ENCODE measurements at regions not wholly inside any gene's neighbourhood (a gene's known extent, or its start where the extent isn't known, plus 50 kb on each side); places are given as distances from the start of the nearest gene placed in this dataset.

- no peaks in the 10 kb centered on the region for H3K27me3 ChIP-seq
- no peak for DNase-seq
- no peaks in the 10 kb centered on the region for H3K4me1 ChIP-seq
- no peaks in the 10 kb centered on the region for H3K36me3 ChIP-seq
- H3K4me3 ChIP-seq, result no peak overlapping the region
- WGBS, 2 donors, result 82 to 89% methylated on average over 3 of the region's 3 CpGs
- intact Hi-C loops (cut with DNase I), result no loop called here
- no peak overlapping the region for H3K27ac ChIP-seq
- TF ChIP-seq EP300 (IDR thresholded peaks at IDR 0.05) (no peak), CTCF (IDR thresholded peaks at IDR 0.05) (no peak), POLR2A (IDR thresholded peaks at IDR 0.05) (no peak), POLR2AphosphoS5 (IDR thresholded peaks at IDR 0.05) (no peak)
- H3K9me3 ChIP-seq, result no peaks in the 10 kb centered on the region
Measured at GRCh38 chr2:16368328-16368727, 297.3 kb downstream of the CYRIA start.

- TF ChIP-seq POLR2AphosphoS5 (IDR thresholded peaks at IDR 0.05) (no peak), EP300 (IDR thresholded peaks at IDR 0.05) (no peak), CTCF (IDR thresholded peaks at IDR 0.05) (no peak)
- DNase-seq, result no peak
- no peak overlapping the region for H3K27ac ChIP-seq
- intact Hi-C loops (cut with DNase I), result no loop called here
- H3K27me3 ChIP-seq, result no peaks in the 10 kb centered on the region
- no peaks in the 10 kb centered on the region for H3K9me3 ChIP-seq
- H3K36me3 ChIP-seq, result no peaks in the 10 kb centered on the region
- H3K4me1 ChIP-seq, result no peaks in the 10 kb centered on the region
- H3K4me3 ChIP-seq, result no peak overlapping the region
Measured at GRCh38 chr2:16365366-16365765, 300.3 kb downstream of the CYRIA start.

GRCh38 chr2:16363581-16363980, 302.1 kb downstream of the CYRIA start:
- no peak overlapping the region for H3K27ac ChIP-seq
- intact Hi-C loops (cut with DNase I), result no loop called here
- no peaks in the 10 kb centered on the region for H3K27me3 ChIP-seq
- TF ChIP-seq POLR2AphosphoS5 (IDR thresholded peaks at IDR 0.05) (no peak), EP300 (IDR thresholded peaks at IDR 0.05) (no peak), POLR2A (IDR thresholded peaks at IDR 0.05) (no peak), CTCF (IDR thresholded peaks at IDR 0.05) (no peak)
- no peaks in the 10 kb centered on the region for H3K36me3 ChIP-seq
- DNase-seq, result no peak
- H3K4me3 ChIP-seq, result no peak overlapping the region
- 90 to 92% methylated on average over 3 of the region's 3 CpGs for WGBS, 2 donors
- no peaks in the 10 kb centered on the region for H3K4me1 ChIP-seq
- no peaks in the 10 kb centered on the region for H3K9me3 ChIP-seq

- Histone ChIP-seq H3K9me3 (no peaks in the 10 kb centered on the region), H3K36me3 (no peaks in the 10 kb centered on the region), H3K4me3 (no peak overlapping the region), H3K27ac (no peak overlapping the region), H3K4me1 (no peaks in the 10 kb centered on the region), H3K27me3 (no peaks in the 10 kb centered on the region)
- TF ChIP-seq EP300 (IDR thresholded peaks at IDR 0.05), result no peak
- TF ChIP-seq POLR2A (IDR thresholded peaks at IDR 0.05), result no peak
- TF ChIP-seq CTCF (IDR thresholded peaks at IDR 0.05), result no peak
- no peak for TF ChIP-seq POLR2AphosphoS5 (IDR thresholded peaks at IDR 0.05)
- DNase-seq, result no peak
- intact Hi-C loops (cut with DNase I), result no loop called here
- WGBS, 2 donors, result 79 to 82% methylated on average over 4 of the region's 4 CpGs
Measured at GRCh38 chr2:16362611-16363010, 303.0 kb downstream of the CYRIA start.

GRCh38 chr2:16361261-16361995, 304.2 kb downstream of the CYRIA start:
- DNase-seq, result no peak
- TF ChIP-seq POLR2A (IDR thresholded peaks at IDR 0.05) (no peak), POLR2AphosphoS5 (IDR thresholded peaks at IDR 0.05) (no peak), EP300 (IDR thresholded peaks at IDR 0.05) (no peak)
- WGBS, 2 donors, result 64 to 83% methylated on average over 9 of the region's 9 CpGs
- Histone ChIP-seq H3K27me3 (no peaks in the 10 kb centered on the region), H3K9me3 (no peaks in the 10 kb centered on the region), H3K4me1 (no peaks in the 10 kb centered on the region), H3K4me3 (no peak overlapping the region), H3K27ac (no peak overlapping the region), H3K36me3 (no peaks in the 10 kb centered on the region)
- intact Hi-C loops (cut with DNase I), result no loop called here

Measured in sigmoid colon (tissue), 6 donors.